Stimulated activated CD4-positive, alpha-beta T cell treated with anti-CD3 and anti-CD28 coated beads, Interleukin-15, amount 100 ng/mL, for 24 hours (primary cell): ENCODE measurements at regions not wholly inside any gene's neighbourhood (a gene's known extent, or its start where the extent isn't known, plus 50 kb on each side); places are given as distances from the start of the nearest gene placed in this dataset.
"Not testable (repeated sequence)": the region's sequence is repeated elsewhere in the genome, so short reads cannot be mapped to it uniquely, and the experiment has no call there.

ENCODE experiments used
- DNase-seq: peaks from one replicate; pipeline ENCODE4 v3.0.0-alpha.2; 2020

GRCh38 chr3:181518222-181518621, 193.5 kb upstream of the SOX2 start:
- no peak for DNase-seq

DNA sequence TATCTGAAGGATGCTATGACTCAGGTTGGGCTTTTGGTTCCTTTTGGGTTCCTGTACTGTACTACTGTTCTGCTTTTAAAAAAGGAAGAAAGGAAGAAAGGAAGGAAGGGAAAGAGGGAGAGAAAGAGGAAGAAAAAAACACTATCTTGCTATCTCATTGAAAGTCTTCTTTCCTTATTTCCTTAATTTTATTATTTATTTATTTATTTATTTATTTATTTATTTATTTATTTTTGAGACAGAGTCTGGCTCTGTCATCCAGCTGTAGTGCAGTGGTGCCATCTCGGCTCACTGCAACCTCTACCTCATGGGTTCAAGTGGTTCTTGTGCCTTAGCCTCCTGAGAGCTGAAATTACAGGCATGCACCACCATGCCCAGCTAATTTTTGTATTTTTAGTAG, 198.9 kb upstream of the SOX2 start:
- no peak for DNase-seq

DNA sequence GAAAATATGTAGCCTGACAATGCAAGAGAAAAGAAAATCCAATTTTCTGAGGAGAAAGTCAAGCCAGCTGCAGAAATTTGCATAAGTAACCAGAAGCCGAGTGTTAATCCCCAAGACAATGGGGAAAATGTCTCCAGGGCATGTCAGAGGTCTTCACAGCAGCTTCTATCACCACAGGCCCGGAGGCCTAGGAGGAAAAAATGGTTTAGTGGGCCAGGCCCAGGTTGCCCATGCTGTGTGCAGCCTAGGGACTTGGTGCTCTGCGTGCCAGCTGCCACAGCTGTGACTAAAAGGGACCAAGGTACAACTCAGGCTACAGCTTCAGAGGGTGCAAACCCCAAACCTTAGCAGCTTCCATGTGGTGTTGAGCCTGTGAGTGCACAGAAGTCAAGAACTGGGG, 201.2 kb upstream of the SOX2 start:
- DNase-seq, result no peak

DNA sequence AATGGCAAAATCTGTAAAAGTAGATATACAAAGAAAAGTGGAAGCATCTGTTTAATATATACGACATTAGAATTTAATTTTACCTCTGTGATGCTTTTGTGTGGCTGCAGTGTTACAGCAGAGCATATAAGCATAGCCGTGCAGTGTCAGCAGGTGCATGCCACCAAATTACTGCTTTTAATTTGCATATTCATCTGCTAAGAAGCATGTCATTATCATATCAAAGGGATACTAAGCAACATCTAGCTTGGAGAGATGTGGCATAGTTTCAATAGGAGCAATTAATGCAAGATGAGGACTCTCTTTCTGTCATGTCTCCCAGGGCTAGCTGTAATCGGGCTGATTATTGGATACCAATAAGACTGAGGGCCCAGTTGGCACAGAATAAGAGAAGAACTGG, 214.4 kb upstream of the SOX2 start:
- DNase-seq, result no peak

GRCh38 chr3:181493423-181493822, 218.3 kb upstream of the SOX2 start:
- no peak for DNase-seq

DNA sequence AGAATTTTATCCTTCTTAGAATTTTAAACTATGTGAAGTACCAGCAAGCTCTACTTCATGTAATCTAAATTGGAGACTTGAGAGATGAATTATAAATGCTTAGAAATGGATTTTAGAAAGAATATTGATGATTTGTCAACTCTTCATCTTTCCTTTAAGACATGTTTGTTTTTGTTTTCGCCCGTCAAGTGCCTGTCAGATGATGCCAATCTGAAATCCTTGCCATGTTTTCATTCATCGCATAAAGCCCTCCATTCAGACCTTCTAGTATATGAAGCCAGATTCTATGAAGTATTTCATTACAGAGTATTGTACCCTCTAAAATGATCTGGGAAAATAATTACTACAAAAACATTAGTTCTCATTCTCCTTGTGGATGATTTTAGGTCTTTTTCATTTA, 223.2 kb upstream of the SOX2 start:
- no peak for DNase-seq

- no peak for DNase-seq
These were observed 224.3 kb upstream of the SOX2 start for GRCh38 chr3:181487236-181487978.

DNA sequence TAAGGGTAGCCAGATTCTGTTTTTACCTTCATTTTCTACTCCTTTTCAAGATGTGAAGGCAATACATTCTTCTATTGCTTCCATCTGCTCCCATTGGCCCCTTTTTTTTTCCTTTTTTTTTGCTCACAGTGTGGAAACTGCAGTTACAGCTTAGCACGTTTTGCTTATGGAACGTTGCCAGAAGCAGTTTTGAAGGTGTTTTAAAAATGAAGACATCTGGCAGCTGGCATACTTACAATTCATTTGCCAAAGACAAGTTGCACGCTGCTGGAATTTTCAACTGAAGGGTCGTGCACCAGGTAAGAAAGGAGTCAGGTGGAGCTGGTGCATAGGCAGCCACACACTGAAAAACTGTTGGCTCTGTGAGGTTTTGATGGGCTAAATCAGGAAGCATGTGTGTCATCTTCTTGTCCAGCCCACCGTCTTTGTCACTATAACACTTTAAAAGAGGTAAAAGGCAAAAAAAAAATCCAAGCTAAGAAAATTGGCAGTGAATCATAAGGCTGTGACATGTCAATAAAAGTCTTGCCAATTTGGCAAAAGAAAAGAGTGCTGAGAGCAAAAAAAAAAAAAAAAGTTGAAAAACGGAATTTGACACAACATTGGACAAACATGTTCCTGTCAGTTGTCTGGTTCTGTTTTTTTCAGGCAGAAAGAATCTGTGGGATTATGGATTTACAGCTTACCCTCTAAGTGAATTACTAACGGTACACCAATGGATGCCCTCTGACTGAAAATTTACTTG, 225.4 kb upstream of the SOX2 start:
- no peak for DNase-seq

- no peak for DNase-seq
These were observed 227.7 kb upstream of the SOX2 start for GRCh38 chr3:181484026-181484425.

DNA sequence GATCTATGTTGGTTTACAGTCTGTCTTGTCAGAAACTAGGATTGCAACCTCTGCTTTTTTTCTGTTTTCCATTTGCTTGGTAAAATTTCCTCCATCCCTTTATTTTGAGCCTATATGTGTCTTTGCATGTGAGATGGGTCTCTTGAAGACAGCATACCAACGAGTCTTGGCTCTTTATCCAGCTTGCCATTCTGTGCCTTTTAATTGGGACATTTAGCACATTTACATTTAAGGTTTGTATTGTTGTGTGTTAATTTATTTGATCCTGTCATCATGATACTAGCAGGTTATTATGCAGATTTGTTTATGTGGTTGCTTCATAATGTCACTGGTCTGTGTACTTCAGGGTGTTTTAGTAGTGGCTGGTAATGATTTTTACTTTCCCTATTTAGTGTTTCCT, 236.6 kb upstream of the SOX2 start:
- DNase-seq, result not testable (repeated sequence)

DNA sequence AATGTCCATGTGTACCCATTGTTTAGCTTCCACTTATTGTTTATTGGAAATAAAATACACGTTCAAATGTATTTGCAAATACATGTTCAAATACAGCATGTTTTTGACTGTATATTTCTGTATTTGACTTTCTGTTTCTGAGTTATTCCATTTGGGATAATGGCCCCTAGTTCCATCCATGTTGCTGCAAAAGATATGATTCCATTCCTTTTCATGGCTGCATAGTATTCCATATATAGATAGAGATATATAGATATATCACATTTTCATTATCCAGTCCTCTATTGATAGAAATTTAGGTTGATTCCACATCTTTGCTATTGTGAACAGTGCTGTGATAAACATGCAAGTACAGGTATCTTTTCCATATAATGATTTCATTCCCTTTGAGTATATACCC, 241.4 kb upstream of the SOX2 start:
- no peak for DNase-seq

DNA sequence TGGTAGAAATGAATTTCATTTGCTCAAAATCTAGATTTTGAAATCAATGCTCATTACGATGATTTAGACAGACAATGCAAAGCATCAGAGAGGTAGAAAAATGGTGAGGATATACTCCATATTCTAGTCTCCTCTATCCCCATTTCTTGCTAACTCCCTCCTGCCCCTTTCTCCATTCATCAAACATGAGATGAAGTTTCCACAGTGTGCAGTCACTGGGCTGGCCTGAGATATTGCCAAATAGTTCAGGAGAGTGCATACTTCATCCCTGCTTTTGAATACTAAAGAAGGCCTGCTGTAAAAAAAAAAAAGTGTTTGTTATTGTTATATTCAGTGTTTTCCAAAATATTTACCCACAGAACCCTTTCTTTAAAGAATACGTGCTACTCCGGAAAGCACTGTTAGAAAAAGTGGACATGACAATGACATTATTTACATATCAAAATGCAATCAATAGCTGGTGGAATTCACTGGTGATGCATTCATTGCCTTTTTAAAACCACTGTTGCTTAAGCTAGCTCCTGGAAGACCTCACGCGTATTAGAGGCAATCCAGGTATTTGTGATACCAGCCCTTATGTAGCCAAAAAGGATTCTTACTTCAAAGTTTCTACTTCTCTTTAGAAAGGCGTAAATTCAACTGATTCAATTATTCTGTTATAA, 247.6 kb upstream of the SOX2 start:
- DNase-seq, result no peak

DNA sequence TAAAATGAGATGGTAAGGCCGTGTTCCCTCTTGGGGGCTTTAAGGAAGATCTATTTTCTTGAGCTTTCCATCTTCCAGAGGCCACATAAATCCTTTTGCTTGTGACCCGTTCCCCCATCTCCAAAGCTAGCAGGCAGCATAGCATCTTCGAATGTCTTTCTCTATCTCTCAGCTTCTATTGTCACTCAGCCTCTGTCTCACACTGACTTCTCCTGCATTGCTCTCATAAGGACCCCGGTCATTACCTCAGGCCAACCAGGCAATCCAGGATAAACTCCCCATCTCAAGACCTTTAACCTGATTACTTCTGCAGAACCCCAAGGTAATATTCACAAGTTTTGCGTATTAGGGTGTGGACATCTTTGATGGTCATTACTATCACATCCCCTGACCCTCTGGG, 250.3 kb upstream of the SOX2 start:
- DNase-seq, result no peak

GRCh38 chr3:181459516-181459915, 252.2 kb upstream of the SOX2 start:
- DNase-seq, result no peak

DNA sequence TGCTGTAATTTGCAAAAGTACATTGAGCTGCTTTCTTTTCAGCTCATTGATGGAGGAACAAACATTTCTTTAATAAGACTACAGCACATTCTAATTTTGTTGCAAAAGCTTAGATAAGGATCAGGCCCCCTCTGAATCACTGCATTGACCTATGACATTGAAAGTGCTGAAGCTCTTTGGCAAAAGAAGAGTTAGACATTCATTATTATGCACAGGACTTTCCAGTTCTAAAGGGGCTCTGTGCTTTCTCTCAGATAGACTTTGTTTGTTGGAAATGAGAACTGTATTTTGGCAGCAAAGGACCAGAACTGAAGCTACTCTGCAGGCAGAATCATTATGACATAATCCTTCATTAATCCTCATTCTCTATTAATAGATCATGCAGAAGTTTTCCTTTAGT, 252.9 kb upstream of the SOX2 start:
- no peak for DNase-seq

DNA sequence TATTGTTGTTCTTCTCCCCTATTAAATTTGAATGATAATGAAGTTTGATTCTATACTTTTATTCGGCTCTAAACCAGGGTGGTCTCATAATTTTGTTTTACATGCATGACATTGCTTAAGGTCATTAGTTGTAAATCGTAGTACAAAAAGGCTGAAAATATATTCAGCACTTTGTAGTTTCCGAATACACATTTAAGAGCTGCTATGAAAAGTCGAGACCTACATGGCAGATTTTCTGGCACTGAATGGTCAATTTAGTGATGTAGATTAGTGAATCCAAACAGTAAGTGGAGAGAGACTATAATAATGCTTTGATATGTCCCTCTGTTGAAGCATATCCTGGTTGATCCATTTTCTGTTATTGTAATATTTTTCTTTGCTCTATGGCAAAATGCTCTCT, 254.0 kb upstream of the SOX2 start:
- no peak for DNase-seq

- DNase-seq, result no peak
These were observed 254.5 kb upstream of the SOX2 start for GRCh38 chr3:181457190-181457589.

DNA sequence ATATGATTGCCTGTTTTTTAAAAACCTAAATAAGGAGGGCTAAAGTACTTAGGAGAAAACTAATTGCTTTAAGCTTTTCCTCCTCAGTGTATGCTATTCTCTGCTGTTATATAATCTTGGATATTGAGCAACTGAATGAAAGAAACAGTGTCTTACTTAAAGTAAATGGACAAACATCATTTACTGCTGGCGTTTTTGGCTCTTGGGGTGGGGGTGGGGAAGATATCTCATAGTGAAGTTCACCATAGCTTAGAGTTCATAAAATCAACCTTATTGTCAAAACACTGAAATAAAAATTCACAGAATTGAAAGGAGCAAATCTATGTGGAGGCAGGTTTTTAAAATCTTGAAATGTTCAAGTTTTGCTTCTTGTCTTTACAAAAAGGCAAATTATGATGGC, 256.4 kb upstream of the SOX2 start:
- DNase-seq, result no peak

- DNase-seq, result no peak
These were observed 257.2 kb upstream of the SOX2 start for GRCh38 chr3:181454451-181455027.

DNA sequence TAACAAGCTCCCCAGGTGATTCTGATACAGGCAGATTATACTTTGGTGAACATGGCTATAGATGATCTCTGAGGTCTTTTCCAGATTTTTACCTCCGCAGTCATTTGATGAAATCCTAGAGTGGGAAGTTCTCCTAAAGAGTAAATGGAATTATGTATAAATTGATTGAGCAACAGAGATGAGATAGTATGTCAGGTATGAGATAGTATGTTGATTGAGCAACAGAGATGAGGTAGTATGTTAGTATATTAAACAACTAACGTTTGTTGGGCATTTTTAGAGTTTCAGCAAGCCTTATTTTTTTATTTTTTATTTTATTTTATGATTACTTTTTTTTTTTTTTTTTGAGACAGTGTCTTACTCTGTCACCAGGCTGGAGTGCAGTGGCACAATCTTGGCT, 265.0 kb upstream of the SOX2 start:
- no peak for DNase-seq

DNA sequence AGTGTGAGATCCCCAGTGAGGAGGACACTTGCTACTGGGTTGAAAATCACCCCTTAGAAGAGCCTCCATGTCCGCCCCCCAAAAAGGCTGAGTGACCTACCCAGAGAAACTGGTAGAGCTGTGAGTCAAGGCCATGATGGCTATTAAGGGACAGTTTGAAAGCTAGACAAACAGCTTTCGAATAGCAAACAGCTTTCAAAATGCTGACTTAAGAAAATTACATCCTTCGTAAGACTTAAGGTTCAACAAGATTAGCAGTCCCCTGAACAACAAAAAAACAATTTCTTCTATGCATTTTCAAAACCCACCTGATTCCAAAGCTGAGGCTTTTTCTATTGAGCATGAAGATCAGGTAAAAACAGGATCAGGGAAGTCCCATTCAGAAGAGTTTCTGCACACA, 269.7 kb upstream of the SOX2 start:
- DNase-seq, result no peak

DNA sequence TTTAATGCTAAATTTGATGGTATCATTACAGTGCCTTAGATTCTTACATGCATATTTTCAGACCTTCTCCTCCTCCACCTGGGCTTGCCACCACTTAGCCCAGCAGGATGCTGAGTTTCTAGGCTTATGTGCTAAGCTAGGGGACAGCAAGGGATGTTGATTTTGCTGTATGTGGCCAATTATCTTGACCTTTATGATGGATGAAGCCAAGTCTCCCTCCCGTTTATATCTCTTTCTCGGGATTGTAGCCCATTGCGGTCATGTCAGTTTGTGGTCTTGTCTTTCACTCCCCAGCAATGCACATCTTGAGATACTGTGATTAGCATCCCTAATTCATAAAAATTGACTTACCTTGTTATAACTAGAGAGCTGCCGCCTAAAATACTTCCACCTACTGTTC, 278.7 kb upstream of the SOX2 start:
- DNase-seq, result no peak

GRCh38 chr3:181431748-181432147, 280.0 kb upstream of the SOX2 start:
- no peak for DNase-seq

DNA sequence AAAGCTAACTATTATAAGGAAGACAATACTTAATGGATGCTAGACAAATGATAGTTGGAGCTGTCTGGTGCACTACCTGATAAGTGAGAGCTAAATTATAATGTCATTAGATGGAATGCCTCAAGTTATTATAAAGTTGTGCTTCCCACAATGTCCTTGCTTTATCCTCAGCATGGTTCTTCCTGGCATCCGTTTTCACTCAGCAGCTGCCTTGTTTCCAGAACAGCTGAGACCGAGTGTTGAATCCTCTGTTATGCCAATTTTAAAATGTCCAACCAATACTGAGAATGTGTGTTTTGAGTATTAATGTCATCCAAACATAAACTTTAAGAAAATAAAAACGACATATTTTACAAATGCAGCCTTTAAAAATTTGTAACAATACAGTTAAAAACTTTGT, 286.7 kb upstream of the SOX2 start:
- no peak for DNase-seq
